ENCODE measurements at regions not wholly inside any gene's neighbourhood (a gene's known extent, or its start where the extent isn't known, plus 50 kb on each side); places are given as distances from the start of the nearest gene placed in this dataset.

DNA sequence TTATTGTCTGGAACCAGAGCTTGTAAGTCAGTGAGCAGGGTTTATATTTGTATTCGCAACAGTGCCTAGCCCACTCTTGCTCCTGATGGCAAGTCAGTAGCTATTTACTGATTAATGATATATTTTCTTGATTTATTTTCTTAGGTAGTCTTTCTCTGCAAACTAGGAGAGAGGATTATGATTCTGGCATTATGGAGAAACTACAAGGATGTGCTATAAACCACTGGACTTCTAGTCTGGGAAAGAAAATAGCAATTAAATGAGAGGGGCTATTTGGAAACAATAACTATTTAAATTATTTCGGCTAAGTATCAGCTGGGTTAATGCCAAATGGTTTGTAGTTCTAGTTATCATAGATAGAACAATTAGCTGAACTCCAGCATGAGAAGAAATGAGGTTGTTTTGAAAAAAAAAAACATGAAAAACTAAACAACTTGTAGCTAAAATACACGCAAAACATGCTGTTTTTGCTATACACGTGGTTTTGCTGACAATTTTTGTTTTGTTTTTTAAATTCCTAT, 304.9 kb upstream of the TCF21 start:
- H3K9ac ChIP-seq (ENCODE audit: low read depth, low read length): no peak overlapping the region

DNA sequence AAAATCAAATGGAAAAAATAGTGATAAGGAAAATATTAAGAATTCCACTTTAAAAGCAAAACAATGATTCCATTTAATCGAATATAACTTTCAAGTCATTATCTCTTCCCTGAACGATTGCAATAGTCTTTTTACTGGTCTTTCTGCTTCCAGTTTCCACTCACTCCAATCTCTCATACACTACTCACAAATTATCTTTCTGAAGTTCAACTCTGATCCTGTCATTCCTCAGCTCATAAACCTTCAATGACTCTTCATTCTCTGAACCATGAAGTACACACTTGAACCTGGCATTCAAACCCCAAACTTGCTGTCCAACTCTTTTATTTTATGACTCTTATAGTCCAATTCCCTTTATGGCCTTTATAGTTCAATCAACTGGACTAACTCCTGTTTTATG, 304.1 kb upstream of the TCF21 start:
- Histone ChIP-seq H3K4me2 (ENCODE audit: low read length) (no peak overlapping the region), H3K27me3 (ENCODE audit: control insufficient read depth, insufficient read depth, low read length) (no peaks in the 10 kb centered on the region)

More for the DNA sequence above, 304.9 kb upstream of the TCF21 start:
- Histone ChIP-seq H3K27me3 (ENCODE audit: control insufficient read depth, insufficient read depth, low read length) (no peaks in the 10 kb centered on the region), H3K36me3 (ENCODE audit: insufficient read depth, low read length) (no peaks in the 10 kb centered on the region), H3K4me2 (ENCODE audit: low read length) (no peak overlapping the region), H3K4me3 (ENCODE audit: low read length) (no peak overlapping the region), H3K4me1 (ENCODE audit: control insufficient read depth, insufficient read depth, low read length) (peaks cover 14% of the 10 kb centered on the region), H3K9me3 (replicated peaks; ENCODE audit: low read length) (no peaks in the 10 kb centered on the region)

DNA sequence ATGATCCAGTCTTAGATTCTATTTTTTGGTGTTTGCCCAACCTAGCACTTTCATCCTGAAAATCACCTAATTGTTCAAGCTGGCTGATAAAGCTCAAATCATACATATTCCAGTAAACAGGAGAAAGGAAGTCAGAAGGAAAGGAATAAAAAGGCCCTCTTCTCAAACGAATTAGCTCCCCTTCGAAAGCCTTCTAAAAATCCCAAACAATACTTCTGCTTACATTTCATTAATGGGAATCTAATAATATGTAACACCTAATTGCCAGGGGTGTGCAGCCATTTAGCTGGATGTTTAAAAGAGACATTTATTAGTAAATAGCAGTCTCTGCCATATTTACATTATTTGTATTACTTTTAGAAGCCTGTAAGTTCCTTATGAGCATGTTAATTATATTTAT, 302.9 kb upstream of the TCF21 start:
- Histone ChIP-seq H3K4me3 (ENCODE audit: low read length) (no peak overlapping the region), H3K9ac (ENCODE audit: low read depth, low read length) (no peak overlapping the region), H3K9me3 (replicated peaks; ENCODE audit: low read length) (no peaks in the 10 kb centered on the region), H3K4me2 (ENCODE audit: low read length) (no peak overlapping the region), H3K36me3 (ENCODE audit: insufficient read depth, low read length) (no peaks in the 10 kb centered on the region), H3K4me1 (ENCODE audit: control insufficient read depth, insufficient read depth, low read length) (peaks cover 22% of the 10 kb centered on the region), H3K27me3 (ENCODE audit: control insufficient read depth, insufficient read depth, low read length) (no peaks in the 10 kb centered on the region)

More for the DNA sequence above, 304.1 kb upstream of the TCF21 start:
- no peaks in the 10 kb centered on the region for H3K9me3 ChIP-seq (replicated peaks; ENCODE audit: low read length)
- peaks cover 14% of the 10 kb centered on the region for H3K4me1 ChIP-seq (ENCODE audit: control insufficient read depth, insufficient read depth, low read length)
- no peak overlapping the region for H3K9ac ChIP-seq (ENCODE audit: low read depth, low read length)
- no peaks in the 10 kb centered on the region for H3K36me3 ChIP-seq (ENCODE audit: insufficient read depth, low read length)
- H3K4me3 ChIP-seq (ENCODE audit: low read length): no peak overlapping the region

DNA sequence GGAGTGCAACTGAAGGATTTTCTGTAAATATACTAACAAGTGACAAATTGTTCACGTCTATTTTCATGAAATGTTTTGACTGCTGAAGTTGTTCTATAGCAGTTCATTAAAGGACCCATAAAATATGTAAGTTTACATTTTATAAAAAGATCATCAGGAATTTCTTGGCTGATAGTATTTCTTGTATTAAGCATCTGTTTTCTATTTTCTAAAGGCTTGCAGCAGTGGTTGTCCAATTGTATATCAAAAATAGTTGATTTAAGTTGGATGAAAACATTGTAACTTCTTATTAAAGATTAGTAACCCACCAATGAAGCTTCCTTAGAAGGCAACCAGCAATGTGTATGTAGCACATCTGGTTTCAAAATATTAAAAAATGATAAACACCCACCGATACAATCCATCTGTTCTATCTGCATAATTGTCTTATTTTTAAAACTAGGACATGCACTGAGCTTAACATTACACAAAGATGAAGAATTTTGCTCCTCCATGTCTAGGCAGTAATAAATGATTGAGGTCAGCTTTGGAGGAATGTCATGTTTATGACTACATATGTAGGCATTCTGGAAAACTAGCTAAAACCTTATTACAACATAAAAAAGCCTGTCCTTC, 301.3 kb upstream of the TCF21 start:
- Histone ChIP-seq H3K36me3 (ENCODE audit: insufficient read depth, low read length) (no peaks in the 10 kb centered on the region), H3K9ac (ENCODE audit: low read depth, low read length) (peak overlapping the region; percentile 36), H3K27me3 (ENCODE audit: control insufficient read depth, insufficient read depth, low read length) (no peaks in the 10 kb centered on the region), H3K9me3 (replicated peaks; ENCODE audit: low read length) (no peaks in the 10 kb centered on the region), H3K4me1 (ENCODE audit: control insufficient read depth, insufficient read depth, low read length) (peaks cover 38% of the 10 kb centered on the region), H3K4me2 (ENCODE audit: low read length) (no peak overlapping the region), H3K4me3 (ENCODE audit: low read length) (no peak overlapping the region)

DNA sequence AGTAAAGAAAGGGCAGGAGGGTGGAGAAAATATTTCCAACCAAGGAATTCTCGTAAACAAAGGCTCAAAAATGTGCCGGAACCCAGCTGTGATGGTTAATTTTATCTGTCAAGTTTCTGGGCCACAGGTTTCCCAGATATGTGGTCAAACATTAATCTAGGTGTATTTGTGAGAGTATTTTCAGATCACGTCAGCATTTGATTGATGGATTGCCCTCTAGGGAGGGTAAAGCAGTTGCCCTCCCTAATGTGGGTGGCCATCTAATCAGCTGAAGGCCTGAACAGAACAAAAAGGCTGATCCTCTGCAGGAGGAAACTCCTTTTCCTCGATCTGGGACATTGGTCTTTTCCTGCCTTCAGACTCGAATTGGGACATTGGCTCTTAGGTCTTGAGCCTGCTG, 298.7 kb upstream of the TCF21 start:
- Histone ChIP-seq H3K4me1 (ENCODE audit: control insufficient read depth, insufficient read depth, low read length) (peaks cover 51% of the 10 kb centered on the region), H3K9ac (ENCODE audit: low read depth, low read length) (no peak overlapping the region), H3K36me3 (ENCODE audit: insufficient read depth, low read length) (no peaks in the 10 kb centered on the region), H3K4me3 (ENCODE audit: low read length) (no peak overlapping the region), H3K4me2 (ENCODE audit: low read length) (no peak overlapping the region), H3K9me3 (replicated peaks; ENCODE audit: low read length) (no peaks in the 10 kb centered on the region), H3K27me3 (ENCODE audit: control insufficient read depth, insufficient read depth, low read length) (no peaks in the 10 kb centered on the region)

DNA sequence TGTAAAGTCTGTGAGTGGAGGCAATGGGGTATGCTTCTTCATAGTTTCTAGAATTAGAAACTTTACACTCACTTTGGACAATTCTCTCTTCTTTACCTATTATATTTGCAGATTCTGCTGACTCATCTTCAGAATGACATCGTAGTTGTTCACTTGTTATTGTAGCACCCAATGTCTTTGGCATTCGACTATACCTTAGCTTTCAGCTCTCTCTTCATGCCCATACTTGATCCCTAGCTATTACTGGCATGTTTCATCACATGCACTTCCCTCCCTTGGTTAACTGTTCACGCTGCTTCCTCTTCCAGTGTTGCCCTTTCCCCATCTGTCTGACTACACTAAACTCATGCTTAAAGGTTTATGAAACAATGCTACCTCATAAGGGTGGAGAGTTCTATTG, 298.1 kb upstream of the TCF21 start:
- H3K9me3 ChIP-seq (replicated peaks; ENCODE audit: low read length): no peaks in the 10 kb centered on the region
- no peaks in the 10 kb centered on the region for H3K27me3 ChIP-seq (ENCODE audit: control insufficient read depth, insufficient read depth, low read length)
- H3K4me1 ChIP-seq (ENCODE audit: control insufficient read depth, insufficient read depth, low read length): peaks cover 58% of the 10 kb centered on the region
- no peak overlapping the region for H3K4me3 ChIP-seq (ENCODE audit: low read length)
- H3K36me3 ChIP-seq (ENCODE audit: insufficient read depth, low read length): no peaks in the 10 kb centered on the region
- no peak overlapping the region for H3K9ac ChIP-seq (ENCODE audit: low read depth, low read length)
- H3K4me2 ChIP-seq (ENCODE audit: low read length): no peak overlapping the region

DNA sequence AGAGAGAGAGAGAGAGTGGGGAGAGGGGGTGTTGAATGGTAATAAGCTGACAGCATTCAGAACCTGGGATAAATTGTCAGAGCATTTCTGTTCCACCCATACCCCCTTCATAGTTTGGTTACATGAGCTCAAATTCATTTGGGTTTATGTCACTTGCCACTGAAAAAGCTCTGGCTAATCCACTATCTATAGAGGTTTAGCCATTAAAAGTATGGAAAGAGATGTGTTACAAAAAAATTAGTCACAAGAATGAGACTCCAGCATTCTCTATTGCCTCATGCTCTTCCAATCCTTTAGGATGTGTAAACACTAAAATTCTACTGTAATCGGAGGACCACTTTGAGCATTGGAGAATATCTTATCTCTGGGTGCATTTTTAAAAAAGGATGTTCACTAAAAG, 297.6 kb upstream of the TCF21 start:
- peaks cover 58% of the 10 kb centered on the region for H3K4me1 ChIP-seq (ENCODE audit: control insufficient read depth, insufficient read depth, low read length)
- H3K36me3 ChIP-seq (ENCODE audit: insufficient read depth, low read length): no peaks in the 10 kb centered on the region
- no peak overlapping the region for H3K4me3 ChIP-seq (ENCODE audit: low read length)
- H3K9me3 ChIP-seq (replicated peaks; ENCODE audit: low read length): no peaks in the 10 kb centered on the region
- no peak overlapping the region for H3K9ac ChIP-seq (ENCODE audit: low read depth, low read length)
- no peak overlapping the region for H3K4me2 ChIP-seq (ENCODE audit: low read length)
- no peaks in the 10 kb centered on the region for H3K27me3 ChIP-seq (ENCODE audit: control insufficient read depth, insufficient read depth, low read length)

DNA sequence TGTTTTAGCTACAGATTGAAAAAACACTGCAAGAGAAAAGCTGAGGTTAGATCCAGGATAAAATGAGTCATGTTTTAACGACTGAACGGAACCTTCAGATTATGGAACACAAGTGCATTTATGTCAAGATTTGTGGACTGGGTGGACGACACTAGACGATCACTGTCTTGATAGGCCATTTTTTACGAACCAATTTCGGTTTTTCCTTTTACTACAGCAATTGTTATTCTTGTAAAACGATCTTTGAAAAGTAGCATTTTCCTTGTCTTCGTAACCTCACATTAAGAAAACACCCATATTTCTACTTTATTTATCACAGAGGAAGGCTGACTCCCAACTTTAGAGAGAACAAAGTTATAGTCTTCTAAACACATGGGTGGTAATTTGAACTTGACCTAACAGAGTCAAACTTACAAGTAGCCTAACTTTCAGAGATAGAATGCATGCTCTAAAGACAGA, 294.2 kb upstream of the TCF21 start:
- Histone ChIP-seq H3K27me3 (ENCODE audit: control insufficient read depth, insufficient read depth, low read length) (no peaks in the 10 kb centered on the region), H3K36me3 (ENCODE audit: insufficient read depth, low read length) (no peaks in the 10 kb centered on the region), H3K4me3 (ENCODE audit: low read length) (no peak overlapping the region), H3K9ac (ENCODE audit: low read depth, low read length) (peak overlapping the region; percentile 36), H3K4me2 (ENCODE audit: low read length) (peak overlapping the region; percentile 11), H3K4me1 (ENCODE audit: control insufficient read depth, insufficient read depth, low read length) (peaks cover 44% of the 10 kb centered on the region), H3K9me3 (replicated peaks; ENCODE audit: low read length) (no peaks in the 10 kb centered on the region)

DNA sequence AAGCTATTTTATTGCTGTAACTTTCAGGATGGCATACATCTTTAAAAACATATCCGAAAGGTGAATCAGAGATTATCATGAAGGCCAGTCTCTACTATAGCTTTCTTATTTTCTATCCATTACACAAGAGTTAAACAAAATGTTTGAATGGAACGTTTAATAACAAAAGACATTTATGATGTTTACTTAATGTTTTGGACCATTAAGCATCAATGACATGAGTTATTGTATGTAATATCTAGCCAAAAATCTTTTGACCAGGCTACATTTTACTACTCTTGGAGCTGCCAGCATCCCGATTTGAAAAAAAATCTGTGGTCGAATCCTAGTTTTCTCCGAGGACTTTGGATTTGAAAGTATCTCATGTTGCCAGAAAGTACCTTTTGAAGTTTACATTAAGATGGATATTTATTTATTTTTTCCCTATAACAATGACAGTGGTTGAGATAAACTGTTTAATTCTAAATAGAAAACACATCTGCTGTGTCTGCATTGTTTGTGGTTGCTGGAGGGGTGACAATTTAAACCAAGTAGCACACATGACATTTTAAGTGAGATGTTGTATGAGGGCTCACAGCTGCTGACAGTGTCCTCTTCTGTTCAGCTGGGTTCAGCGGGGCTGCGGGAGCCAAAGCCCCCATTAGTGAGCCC, 293.7 kb upstream of the TCF21 start:
- no peaks in the 10 kb centered on the region for H3K27me3 ChIP-seq (ENCODE audit: control insufficient read depth, insufficient read depth, low read length)
- H3K4me3 ChIP-seq (ENCODE audit: low read length): no peak overlapping the region
- H3K9ac ChIP-seq (ENCODE audit: low read depth, low read length): peak overlapping the region; percentile 36
- H3K9me3 ChIP-seq (replicated peaks; ENCODE audit: low read length): no peaks in the 10 kb centered on the region
- peaks cover 44% of the 10 kb centered on the region for H3K4me1 ChIP-seq (ENCODE audit: control insufficient read depth, insufficient read depth, low read length)
- peak overlapping the region; percentile 52 for H3K4me2 ChIP-seq (ENCODE audit: low read length)
- H3K36me3 ChIP-seq (ENCODE audit: insufficient read depth, low read length): no peaks in the 10 kb centered on the region

DNA sequence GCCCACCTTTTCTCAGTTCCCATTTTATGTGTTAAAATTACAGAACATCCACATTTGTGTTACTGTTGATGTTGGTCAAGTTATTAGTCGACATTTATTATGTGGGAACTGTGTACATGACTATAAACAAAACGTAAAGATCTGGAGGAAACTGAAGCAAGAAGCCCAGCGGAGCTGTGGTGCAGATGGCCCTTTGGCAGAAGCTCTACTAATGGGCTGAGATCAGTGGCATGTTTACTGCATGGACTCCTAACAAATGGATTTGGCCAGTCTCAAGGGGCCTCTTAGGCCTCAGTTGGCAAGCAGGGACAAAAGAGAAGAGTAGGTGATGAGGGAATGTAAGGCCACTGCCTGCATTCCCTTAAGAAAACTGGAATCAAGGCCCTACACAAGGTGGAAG, 282.1 kb upstream of the TCF21 start:
- Histone ChIP-seq H3K4me3 (ENCODE audit: low read length) (no peak overlapping the region), H3K27me3 (ENCODE audit: control insufficient read depth, insufficient read depth, low read length) (no peaks in the 10 kb centered on the region), H3K9me3 (replicated peaks; ENCODE audit: low read length) (no peaks in the 10 kb centered on the region), H3K9ac (ENCODE audit: low read depth, low read length) (no peak overlapping the region), H3K36me3 (ENCODE audit: insufficient read depth, low read length) (no peaks in the 10 kb centered on the region), H3K4me2 (ENCODE audit: low read length) (no peak overlapping the region), H3K4me1 (ENCODE audit: control insufficient read depth, insufficient read depth, low read length) (peaks cover 30% of the 10 kb centered on the region)

DNA sequence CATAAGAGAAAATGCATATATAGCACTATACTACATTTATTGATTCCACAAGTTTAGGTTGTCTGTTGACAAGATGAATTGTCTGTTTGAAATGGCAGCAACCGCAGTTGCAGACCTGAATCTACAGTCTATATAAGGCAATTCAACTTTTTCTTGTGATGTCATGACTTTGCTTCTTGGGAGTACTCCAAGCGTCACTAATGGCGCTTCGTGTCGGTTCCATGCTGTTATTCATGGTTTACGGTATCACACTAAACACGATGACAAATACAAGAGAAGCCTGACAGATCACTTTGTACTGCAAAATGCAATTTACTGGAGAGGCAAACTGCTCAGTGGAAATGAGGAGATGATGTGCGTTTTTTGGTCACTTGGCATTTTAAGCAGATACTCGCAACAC, 280.3 kb upstream of the TCF21 start:
- Histone ChIP-seq H3K36me3 (ENCODE audit: insufficient read depth, low read length) (no peaks in the 10 kb centered on the region), H3K4me1 (ENCODE audit: control insufficient read depth, insufficient read depth, low read length) (peaks cover 30% of the 10 kb centered on the region), H3K27me3 (ENCODE audit: control insufficient read depth, insufficient read depth, low read length) (no peaks in the 10 kb centered on the region), H3K9ac (ENCODE audit: low read depth, low read length) (peak overlapping the region; percentile 58), H3K9me3 (replicated peaks; ENCODE audit: low read length) (no peaks in the 10 kb centered on the region), H3K4me3 (ENCODE audit: low read length) (no peak overlapping the region), H3K4me2 (ENCODE audit: low read length) (no peak overlapping the region)
